ENCODE measurements at regions not wholly inside any gene's neighbourhood (a gene's known extent, or its start where the extent isn't known, plus 50 kb on each side); places are given as distances from the start of the nearest gene placed in this dataset.
"Not testable (repeated sequence)": the region's sequence is repeated elsewhere in the genome, so short reads cannot be mapped to it uniquely, and the experiment has no call there.

- Histone ChIP-seq H3K9me3 (ENCODE audit: severe bottlenecking) (no peaks in the 10 kb centered on the region), H3K4me1 (ENCODE audit: insufficient read depth, poor library complexity, severe bottlenecking) (no peaks in the 10 kb centered on the region), H3K4me3 (ENCODE audit: severe bottlenecking) (no peak overlapping the region), H3K36me3 (ENCODE audit: low read depth) (no peaks in the 10 kb centered on the region), H3K27ac (ENCODE audit: poor library complexity, severe bottlenecking) (no peak overlapping the region), H3K27me3 (ENCODE audit: insufficient read depth, poor library complexity, severe bottlenecking) (peaks cover 11% of the 10 kb centered on the region)
- DNase-seq (ENCODE audit: low spot score), result peak; percentile 72
- ATAC-seq (ENCODE audit: low read depth), result no peak
- TF ChIP-seq CTCF (IDR thresholded peaks at IDR 0.05; ENCODE audit: poor library complexity, severe bottlenecking), result no peak
These were observed 178.4 kb downstream of the TBC1D2B start for GRCh38 chr15:77898811-77899730.

GRCh38 chr15:77897896-77898406 is 179.6 kb downstream of the TBC1D2B start:
- no peak for ATAC-seq (ENCODE audit: low read depth)

GRCh38 chr15:77897113-77897895 is 180.2 kb downstream of the TBC1D2B start:
- H3K27ac ChIP-seq (ENCODE audit: poor library complexity, severe bottlenecking); ATAC-seq (ENCODE audit: low read depth); H3K36me3 ChIP-seq (ENCODE audit: low read depth); H3K9me3 ChIP-seq (ENCODE audit: severe bottlenecking); H3K4me3 ChIP-seq (ENCODE audit: severe bottlenecking); H3K4me1 ChIP-seq (ENCODE audit: insufficient read depth, poor library complexity, severe bottlenecking): not testable (repeated sequence)
- H3K27me3 ChIP-seq (ENCODE audit: insufficient read depth, poor library complexity, severe bottlenecking), result peaks cover 16% of the 10 kb centered on the region
- peak; percentile 72 for DNase-seq (ENCODE audit: low spot score)

More at GRCh38 chr15:77897896-77898406, 179.6 kb downstream of the TBC1D2B start:
- H3K36me3 ChIP-seq (ENCODE audit: low read depth), result no peaks in the 10 kb centered on the region
- H3K27me3 ChIP-seq (ENCODE audit: insufficient read depth, poor library complexity, severe bottlenecking), result peaks cover 16% of the 10 kb centered on the region
- no peak overlapping the region for H3K4me3 ChIP-seq (ENCODE audit: severe bottlenecking)
- peak; percentile 52 for DNase-seq (ENCODE audit: low spot score)
- H3K4me1 ChIP-seq (ENCODE audit: insufficient read depth, poor library complexity, severe bottlenecking), result no peaks in the 10 kb centered on the region
- H3K27ac ChIP-seq (ENCODE audit: poor library complexity, severe bottlenecking), result no peak overlapping the region
- no peak for TF ChIP-seq CTCF (IDR thresholded peaks at IDR 0.05; ENCODE audit: poor library complexity, severe bottlenecking)
- H3K9me3 ChIP-seq (ENCODE audit: severe bottlenecking), result no peaks in the 10 kb centered on the region

- peaks cover 16% of the 10 kb centered on the region for H3K27me3 ChIP-seq (ENCODE audit: insufficient read depth, poor library complexity, severe bottlenecking)
- not testable (repeated sequence) for H3K4me1 ChIP-seq (ENCODE audit: insufficient read depth, poor library complexity, severe bottlenecking); H3K27ac ChIP-seq (ENCODE audit: poor library complexity, severe bottlenecking); ATAC-seq (ENCODE audit: low read depth); H3K4me3 ChIP-seq (ENCODE audit: severe bottlenecking); H3K9me3 ChIP-seq (ENCODE audit: severe bottlenecking); H3K36me3 ChIP-seq (ENCODE audit: low read depth)
- peak; percentile 56 for DNase-seq (ENCODE audit: low spot score)
These were observed 181.1 kb downstream of the TBC1D2B start for GRCh38 chr15:77896147-77897112.

- peaks cover 16% of the 10 kb centered on the region for H3K27me3 ChIP-seq (ENCODE audit: insufficient read depth, poor library complexity, severe bottlenecking)
- H3K4me1 ChIP-seq (ENCODE audit: insufficient read depth, poor library complexity, severe bottlenecking), result no peaks in the 10 kb centered on the region
- H3K9me3 ChIP-seq (ENCODE audit: severe bottlenecking), result no peaks in the 10 kb centered on the region
- no peak overlapping the region for H3K27ac ChIP-seq (ENCODE audit: poor library complexity, severe bottlenecking)
- H3K4me3 ChIP-seq (ENCODE audit: severe bottlenecking), result no peak overlapping the region
- no peak for DNase-seq (ENCODE audit: low spot score)
- ATAC-seq (ENCODE audit: low read depth), result no peak
- TF ChIP-seq CTCF (IDR thresholded peaks at IDR 0.05; ENCODE audit: poor library complexity, severe bottlenecking), result no peak
- H3K36me3 ChIP-seq (ENCODE audit: low read depth), result no peaks in the 10 kb centered on the region
These were observed 181.8 kb downstream of the TBC1D2B start for GRCh38 chr15:77895742-77896141.

- H3K27me3 ChIP-seq (ENCODE audit: insufficient read depth, poor library complexity, severe bottlenecking), result peaks cover 16% of the 10 kb centered on the region
- peak; percentile 24 for DNase-seq (ENCODE audit: low spot score)
- H3K4me1 ChIP-seq (ENCODE audit: insufficient read depth, poor library complexity, severe bottlenecking); ATAC-seq (ENCODE audit: low read depth); H3K27ac ChIP-seq (ENCODE audit: poor library complexity, severe bottlenecking); H3K9me3 ChIP-seq (ENCODE audit: severe bottlenecking); H3K36me3 ChIP-seq (ENCODE audit: low read depth); H3K4me3 ChIP-seq (ENCODE audit: severe bottlenecking): not testable (repeated sequence)
These were observed 182.4 kb downstream of the TBC1D2B start for GRCh38 chr15:77895145-77895544.

GRCh38 chr15:77893671-77894640 is 183.6 kb downstream of the TBC1D2B start:
- H3K27ac ChIP-seq (ENCODE audit: poor library complexity, severe bottlenecking); H3K4me1 ChIP-seq (ENCODE audit: insufficient read depth, poor library complexity, severe bottlenecking); H3K9me3 ChIP-seq (ENCODE audit: severe bottlenecking); H3K36me3 ChIP-seq (ENCODE audit: low read depth); H3K4me3 ChIP-seq (ENCODE audit: severe bottlenecking); ATAC-seq (ENCODE audit: low read depth): not testable (repeated sequence)
- peaks cover 16% of the 10 kb centered on the region for H3K27me3 ChIP-seq (ENCODE audit: insufficient read depth, poor library complexity, severe bottlenecking)
- DNase-seq (ENCODE audit: low spot score), result peak; percentile 68

All from RWPE2 (cell line).